Peyer's patch (tissue), 4 donors: ENCODE measurements at regions not wholly inside any gene's neighbourhood (a gene's known extent, or its start where the extent isn't known, plus 50 kb on each side); places are given as distances from the start of the nearest gene placed in this dataset.

ENCODE experiments used
- POLR2A ChIP-seq, 2 donors: fragments of 450-650 bp; IDR thresholded peaks; one replicate each; pipeline ENCODE4 v1.5.1; 2017; ENCODE audit warnings: antibody characterized with exemption in 2 of 2, mild to moderate bottlenecking in 2 of 2, moderate library complexity in 2 of 2
- TF ChIP-seq, protein P1 (sequence below), 6 experiments: fragments of 450-650 bp in 4 of 6; fragments of 200-600 bp in 2 of 6; sonication (generic) in 1 of 6; IDR thresholded peaks; one replicate each; pipeline ENCODE4 v1.5.1; 2017 to 2019; ENCODE audit warnings: antibody characterized with exemption in 6 of 6, mild to moderate bottlenecking in 3 of 6, moderate library complexity in 1 of 6

DNA sequence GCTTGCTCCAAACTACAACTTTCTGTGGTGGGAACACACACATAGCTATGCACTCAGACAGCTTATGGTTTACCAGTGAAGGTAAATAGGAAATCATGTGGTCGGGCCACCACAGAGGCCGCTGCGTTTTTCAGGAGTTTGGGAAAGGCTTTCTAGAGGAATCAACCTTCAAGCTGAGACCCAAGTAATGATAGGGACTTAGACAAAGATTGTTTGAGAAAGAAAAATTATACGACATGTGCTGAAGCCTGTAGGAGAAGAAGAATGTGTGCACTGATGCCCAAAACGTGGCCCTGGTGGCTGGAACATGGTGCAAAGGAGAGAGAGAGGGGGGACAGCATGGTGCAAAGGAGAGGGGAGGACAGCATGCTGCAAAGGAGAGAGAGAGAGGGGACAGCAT, 61.2 kb upstream of the VIPR2 start:
- TF ChIP-seq, protein P1, sequence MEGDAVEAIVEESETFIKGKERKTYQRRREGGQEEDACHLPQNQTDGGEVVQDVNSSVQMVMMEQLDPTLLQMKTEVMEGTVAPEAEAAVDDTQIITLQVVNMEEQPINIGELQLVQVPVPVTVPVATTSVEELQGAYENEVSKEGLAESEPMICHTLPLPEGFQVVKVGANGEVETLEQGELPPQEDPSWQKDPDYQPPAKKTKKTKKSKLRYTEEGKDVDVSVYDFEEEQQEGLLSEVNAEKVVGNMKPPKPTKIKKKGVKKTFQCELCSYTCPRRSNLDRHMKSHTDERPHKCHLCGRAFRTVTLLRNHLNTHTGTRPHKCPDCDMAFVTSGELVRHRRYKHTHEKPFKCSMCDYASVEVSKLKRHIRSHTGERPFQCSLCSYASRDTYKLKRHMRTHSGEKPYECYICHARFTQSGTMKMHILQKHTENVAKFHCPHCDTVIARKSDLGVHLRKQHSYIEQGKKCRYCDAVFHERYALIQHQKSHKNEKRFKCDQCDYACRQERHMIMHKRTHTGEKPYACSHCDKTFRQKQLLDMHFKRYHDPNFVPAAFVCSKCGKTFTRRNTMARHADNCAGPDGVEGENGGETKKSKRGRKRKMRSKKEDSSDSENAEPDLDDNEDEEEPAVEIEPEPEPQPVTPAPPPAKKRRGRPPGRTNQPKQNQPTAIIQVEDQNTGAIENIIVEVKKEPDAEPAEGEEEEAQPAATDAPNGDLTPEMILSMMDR (IDR thresholded peaks at IDR 0.05), result no peak
- TF ChIP-seq POLR2A (IDR thresholded peaks at IDR 0.05), result no peak
